NCI-H774 (cell line): ENCODE measurements at regions not wholly inside any gene's neighbourhood (a gene's known extent, or its start where the extent isn't known, plus 50 kb on each side); places are given as distances from the start of the nearest gene placed in this dataset.

Experiments used
- DNase-seq: peaks from one replicate; lab custom pipeline; 2025; lab: John Stamatoyannopoulos, UW

DNA sequence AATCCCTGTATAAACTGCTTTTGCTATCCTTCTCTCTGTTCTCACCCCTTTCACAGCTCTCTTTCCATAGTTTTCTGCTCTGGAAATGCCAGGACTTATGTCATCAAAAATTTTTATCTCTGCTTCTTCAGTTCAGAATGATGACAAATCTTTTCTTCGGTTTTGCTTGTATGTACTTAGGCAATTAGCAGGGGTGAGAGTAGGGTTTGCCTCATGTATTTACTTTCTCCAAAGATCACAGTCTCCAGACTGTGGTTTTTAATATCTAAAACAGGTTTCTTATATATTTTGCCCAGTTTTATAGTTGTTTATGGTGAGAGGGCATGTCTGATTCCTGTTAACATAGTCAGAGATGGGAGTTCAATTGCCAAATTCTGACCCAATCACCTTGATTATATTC is 235.4 kb upstream of the LYPLAL1 start:
- no peak for DNase-seq

GRCh38 chr1:218939095-218939494 is 234.6 kb upstream of the LYPLAL1 start:
- DNase-seq: no peak

GRCh38 chr1:218942431-218942830 is 231.2 kb upstream of the LYPLAL1 start:
- no peak for DNase-seq

- DNase-seq: no peak
Observed at GRCh38 chr1:218943371-218943770, 230.3 kb upstream of the LYPLAL1 start.

DNA sequence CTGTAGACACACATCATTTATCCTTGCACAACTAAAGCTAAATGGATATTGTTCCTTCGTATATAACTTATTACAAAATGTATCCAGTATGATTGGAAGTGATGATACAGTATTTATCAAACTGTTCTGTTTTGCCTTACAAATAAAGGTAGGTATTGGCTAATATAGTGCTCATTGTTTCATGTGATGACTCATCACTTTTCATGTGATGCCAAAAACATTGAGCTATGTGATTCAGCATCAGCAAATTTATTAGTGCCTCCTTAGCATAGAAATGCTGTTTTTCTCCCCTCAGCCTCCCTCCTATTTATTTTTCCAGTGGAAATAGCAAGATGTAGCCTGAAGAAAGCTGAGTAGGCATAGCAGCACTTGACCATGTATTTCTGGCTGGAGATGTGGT is 228.6 kb upstream of the LYPLAL1 start:
- DNase-seq: no peak

DNA sequence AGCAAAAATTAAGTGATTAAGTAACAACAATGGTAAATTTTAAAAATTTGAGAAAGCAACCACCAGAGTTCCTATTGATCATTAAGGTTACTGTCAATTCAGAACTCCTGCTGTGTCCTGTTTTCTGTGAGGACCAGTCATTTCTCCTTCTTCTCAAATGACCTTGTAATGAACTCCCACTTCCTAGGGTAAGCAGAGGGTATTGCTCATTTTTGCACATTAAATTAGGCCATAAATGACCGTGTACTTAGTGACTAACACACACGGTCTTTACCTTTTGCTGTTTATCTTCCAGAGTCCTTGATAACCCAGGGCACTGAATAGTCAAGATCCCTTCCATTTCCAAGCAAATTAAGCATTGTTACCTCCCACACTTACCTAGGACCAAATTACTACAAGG is 227.5 kb upstream of the LYPLAL1 start:
- no peak for DNase-seq

DNA sequence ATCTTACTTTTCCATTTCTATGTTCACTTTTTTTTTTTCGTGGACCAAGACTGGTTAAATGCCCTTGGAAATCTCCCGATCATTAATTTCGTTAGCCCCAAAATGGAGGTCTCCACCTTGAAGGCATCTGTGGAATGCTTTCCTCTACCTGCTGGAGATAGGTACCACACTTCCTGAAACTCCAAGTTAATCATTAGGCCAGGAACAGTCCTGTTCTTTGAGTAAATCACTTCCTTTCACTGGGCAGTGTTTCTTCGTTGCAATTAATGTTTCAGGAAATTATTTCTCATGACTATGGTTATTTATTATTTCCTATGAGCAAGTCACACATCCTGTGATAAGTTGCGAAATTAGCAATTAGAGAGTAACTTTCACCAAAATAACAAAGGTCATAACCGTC is 225.2 kb upstream of the LYPLAL1 start:
- no peak for DNase-seq

DNA sequence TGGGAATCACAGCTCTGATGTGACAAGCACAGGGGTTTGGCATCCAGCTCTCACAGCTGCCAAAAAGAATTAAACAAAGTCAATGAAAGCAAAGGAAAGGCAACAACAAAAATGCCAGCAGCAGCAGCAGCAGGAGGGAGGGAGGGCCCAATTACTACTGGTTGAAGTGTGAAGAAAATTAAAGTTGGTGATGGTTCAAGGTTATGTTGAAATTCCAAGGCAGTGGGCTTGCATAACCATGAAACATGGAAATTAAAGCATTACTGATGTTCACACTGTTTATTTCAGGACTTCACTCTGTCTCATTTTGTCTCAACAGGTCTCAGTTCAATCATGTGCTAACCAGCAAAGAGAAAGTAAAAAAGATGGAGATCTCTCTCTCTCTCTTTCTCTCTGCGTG is 220.3 kb upstream of the LYPLAL1 start:
- no peak for DNase-seq

DNA sequence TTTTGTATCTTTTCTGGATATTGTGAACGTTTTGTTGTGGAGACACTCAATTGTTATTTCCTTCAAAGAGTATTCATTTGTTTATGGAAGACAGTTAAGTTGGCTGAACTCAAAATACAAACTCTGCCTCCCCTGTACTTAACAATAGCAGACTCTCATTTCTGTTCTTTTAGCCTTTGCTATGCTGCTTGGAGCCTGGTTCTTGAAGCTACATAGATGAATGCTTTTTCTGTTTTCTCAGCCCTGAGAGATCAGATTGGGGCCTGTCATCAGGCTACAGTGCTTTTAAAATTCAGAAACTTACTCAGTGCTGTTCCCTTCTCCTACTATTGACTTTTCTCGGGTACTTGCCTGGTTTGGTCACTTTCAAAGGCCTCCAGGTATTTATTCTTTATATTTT is 215.7 kb upstream of the LYPLAL1 start:
- DNase-seq: no peak

- DNase-seq: no peak
Observed at GRCh38 chr1:218959784-218960183, 213.9 kb upstream of the LYPLAL1 start.

DNA sequence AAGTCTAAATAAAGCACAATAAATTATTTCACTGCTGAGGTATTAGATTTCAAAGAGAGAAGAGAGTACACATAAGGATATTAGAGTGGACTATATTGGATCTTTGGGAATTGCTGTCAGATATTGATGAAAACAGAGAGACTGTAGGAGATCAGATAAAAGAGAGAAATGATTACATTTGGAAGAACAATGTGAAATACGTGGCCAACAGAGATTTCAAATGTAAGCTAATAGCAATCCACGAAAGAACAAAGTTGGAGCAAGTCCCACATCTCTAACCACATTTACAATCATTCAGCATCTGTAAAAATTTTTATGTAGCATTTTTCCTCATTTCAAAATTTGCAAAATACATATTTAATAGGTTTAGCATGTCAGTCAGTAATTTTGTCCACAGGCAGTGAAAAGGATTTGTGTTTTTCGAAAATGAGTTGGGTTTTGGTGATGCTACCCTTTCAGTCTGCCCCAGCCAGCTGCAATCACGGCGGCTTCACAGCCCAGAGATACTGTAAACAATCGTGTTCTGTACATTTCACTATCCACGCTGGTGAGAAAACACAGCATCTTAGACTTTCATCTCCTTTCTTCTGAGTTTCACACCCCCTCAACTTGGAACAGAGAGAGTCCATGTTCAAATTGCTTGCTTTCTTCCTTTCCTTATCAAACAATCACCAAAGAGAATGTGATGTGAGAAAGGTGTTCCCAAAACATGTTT is 209.1 kb upstream of the LYPLAL1 start:
- no peak for DNase-seq

DNA sequence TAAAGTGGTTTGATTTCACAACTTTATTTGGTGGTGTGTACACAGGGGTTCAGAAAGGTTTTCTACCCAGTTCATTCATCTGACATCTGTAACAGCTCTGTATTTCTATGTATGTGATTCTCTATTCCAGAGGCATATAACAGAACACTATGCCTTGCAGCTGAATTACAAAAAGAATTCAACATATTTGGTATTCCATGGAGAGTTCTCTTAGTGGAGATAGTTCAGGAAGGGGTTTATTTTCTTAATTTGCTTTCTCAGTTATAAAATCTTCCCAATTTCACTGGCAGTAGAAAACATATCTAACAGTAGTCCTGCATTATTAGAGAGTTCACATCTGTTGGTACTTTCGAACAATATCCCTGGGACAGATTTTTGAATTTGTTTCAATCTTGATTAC is 207.9 kb upstream of the LYPLAL1 start:
- DNase-seq: no peak

- DNase-seq: no peak
Observed at GRCh38 chr1:218967254-218967653, 206.4 kb upstream of the LYPLAL1 start.

DNA sequence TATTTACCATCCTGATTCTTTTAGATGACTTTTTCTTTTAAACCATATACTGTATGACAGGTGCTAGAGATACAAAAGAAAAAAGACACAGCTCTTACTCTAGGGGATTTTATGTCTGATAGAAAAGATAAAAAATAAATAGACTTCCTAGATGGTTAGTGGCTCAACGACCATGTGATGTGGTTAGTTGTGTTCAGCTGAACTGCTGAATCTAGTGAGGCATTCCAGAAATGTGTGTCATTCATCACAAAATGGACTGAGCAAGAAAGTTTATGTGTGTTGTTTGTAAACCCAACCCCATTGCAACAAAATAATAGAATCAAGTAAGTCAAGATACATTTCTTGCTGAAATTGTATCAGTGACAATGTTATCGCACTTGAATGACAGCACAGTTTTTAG is 205.8 kb upstream of the LYPLAL1 start:
- no peak for DNase-seq

DNA sequence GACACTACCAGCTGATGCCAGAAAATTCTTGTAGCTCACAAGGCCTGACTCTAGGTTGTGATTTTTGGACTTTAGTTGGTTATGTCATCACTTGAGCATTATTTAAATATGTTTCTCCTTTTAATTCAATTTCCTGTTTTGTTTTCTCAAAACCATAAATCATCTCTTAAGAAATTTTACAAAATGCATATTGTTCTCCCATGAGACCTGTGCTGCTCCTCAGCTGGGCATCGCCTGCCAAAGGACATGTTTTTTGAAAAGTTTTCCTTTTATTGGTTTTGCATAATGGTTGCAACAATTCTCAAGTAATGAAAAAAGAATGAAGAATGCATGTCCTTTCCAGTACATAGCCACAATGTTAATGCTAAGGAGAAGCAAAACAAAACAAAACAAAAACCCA is 204.7 kb upstream of the LYPLAL1 start:
- no peak for DNase-seq

GRCh38 chr1:218970397-218970990 is 203.2 kb upstream of the LYPLAL1 start:
- DNase-seq: no peak

- no peak for DNase-seq
Observed at GRCh38 chr1:218971156-218971555, 202.5 kb upstream of the LYPLAL1 start.

- no peak for DNase-seq
Observed at GRCh38 chr1:218980881-218981280, 192.8 kb upstream of the LYPLAL1 start.

DNA sequence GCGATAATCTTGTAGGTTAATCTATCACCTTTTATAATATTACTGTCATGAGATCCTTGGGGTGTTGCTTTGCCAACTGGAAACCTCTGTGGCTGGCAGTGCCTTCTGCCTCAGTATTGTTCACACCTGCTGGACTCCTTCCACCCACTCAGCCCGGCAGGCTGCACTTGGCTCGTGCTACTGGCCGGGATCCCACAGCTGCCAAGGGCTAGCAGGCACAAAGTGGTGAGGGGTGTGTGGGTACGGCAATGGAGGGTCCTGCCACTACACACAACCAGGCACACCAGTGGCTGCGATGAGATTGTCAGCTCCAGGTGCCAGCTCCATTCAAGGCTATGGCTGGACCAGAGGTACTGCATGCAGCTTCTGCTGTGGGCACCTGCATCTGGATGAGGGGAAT is 191.2 kb upstream of the LYPLAL1 start:
- DNase-seq: no peak

GRCh38 chr1:218983433-218983832 is 190.2 kb upstream of the LYPLAL1 start:
- no peak for DNase-seq

- no peak for DNase-seq
Observed at GRCh38 chr1:218983848-218984247, 189.8 kb upstream of the LYPLAL1 start.

GRCh38 chr1:218985424-218985984 is 188.2 kb upstream of the LYPLAL1 start:
- DNase-seq: peak; percentile 1

DNA sequence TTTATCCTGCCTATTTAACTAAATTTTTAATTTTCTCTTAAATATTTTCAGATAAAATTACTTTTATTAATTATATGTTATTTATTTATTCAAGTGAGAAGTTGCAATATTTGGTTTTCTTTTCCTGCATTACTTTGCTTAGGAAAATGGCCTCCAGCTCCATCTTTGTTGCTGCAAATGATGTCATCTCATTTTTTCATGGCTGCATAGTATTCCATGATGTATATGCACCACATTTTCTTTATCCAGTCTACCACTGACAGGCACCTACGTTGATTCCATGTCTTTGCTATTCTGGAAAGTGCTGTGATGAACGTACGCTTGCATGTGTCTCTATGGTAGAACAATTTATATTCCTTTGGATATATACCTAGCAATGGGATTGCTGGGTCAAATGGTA is 186.9 kb upstream of the LYPLAL1 start:
- no peak for DNase-seq

GRCh38 chr1:218990019-218990418 is 183.7 kb upstream of the LYPLAL1 start:
- DNase-seq: no peak
